ENCODE measurements at regions not wholly inside any gene's neighbourhood (a gene's known extent, or its start where the extent isn't known, plus 50 kb on each side); places are given as distances from the start of the nearest gene placed in this dataset.

DNA sequence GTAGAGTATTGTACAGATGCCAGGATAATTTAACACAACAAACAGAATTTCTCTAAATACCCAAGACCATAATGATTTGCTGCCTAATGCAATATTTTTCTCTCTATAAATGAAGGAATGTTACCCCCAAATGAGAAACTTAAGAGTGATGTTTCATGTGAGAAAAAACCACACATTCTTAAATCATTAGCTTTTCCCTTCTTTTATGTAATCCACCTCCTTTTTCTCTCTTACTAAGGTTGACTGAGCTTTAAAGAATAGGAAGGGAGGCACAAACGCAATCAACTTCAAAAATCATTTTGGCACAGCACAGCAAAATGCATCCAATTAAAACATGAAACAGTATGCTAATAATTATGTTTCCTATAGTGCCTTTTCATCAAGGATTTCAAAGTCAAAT lies 698.1 kb upstream of the CDH2 start:
- TF ChIP-seq GATA2 (IDR thresholded peaks at IDR 0.05; ENCODE audit: low read depth, low read length) (no peak), GATA3 (IDR thresholded peaks at IDR 0.05; ENCODE audit: low read depth, low read length) (no peak)

Measured in SH-SY5Y (cell line).